ENCODE measurements at regions not wholly inside any gene's neighbourhood (a gene's known extent, or its start where the extent isn't known, plus 50 kb on each side); places are given as distances from the start of the nearest gene placed in this dataset.

GRCh38 chr10:128337860-128338378, 211.7 kb upstream of the MKI67 start:
- TF ChIP-seq CTCF (IDR thresholded peaks at IDR 0.05): no peak
- H3K27me3 ChIP-seq: no peaks in the 10 kb centered on the region
- H3K36me3 ChIP-seq: no peaks in the 10 kb centered on the region
- no peaks in the 10 kb centered on the region for H3K4me1 ChIP-seq (ENCODE audit: control insufficient read depth in 1 of 2, insufficient read depth in 1 of 2, low read depth in 1 of 2, low read length in 1 of 2)
- no peak overlapping the region for H3K27ac ChIP-seq
- no peaks in the 10 kb centered on the region for H3K9me3 ChIP-seq
- no peak overlapping the region for H3K4me3 ChIP-seq (ENCODE audit: low read depth in 1 of 2, low read length in 1 of 2)

GRCh38 chr10:128338951-128339350, 212.7 kb upstream of the MKI67 start:
- Histone ChIP-seq H3K4me3 (ENCODE audit: low read depth in 1 of 2, low read length in 1 of 2) (no peak overlapping the region), H3K36me3 (no peaks in the 10 kb centered on the region), H3K27ac (no peak overlapping the region), H3K27me3 (no peaks in the 10 kb centered on the region), H3K4me1 (ENCODE audit: control insufficient read depth in 1 of 2, insufficient read depth in 1 of 2, low read depth in 1 of 2, low read length in 1 of 2) (no peaks in the 10 kb centered on the region), H3K9me3 (no peaks in the 10 kb centered on the region)
- no peak for TF ChIP-seq CTCF (IDR thresholded peaks at IDR 0.05)

- Histone ChIP-seq H3K9me3 (no peaks in the 10 kb centered on the region), H3K27me3 (no peaks in the 10 kb centered on the region), H3K4me3 (ENCODE audit: low read depth in 1 of 2, low read length in 1 of 2) (no peak overlapping the region), H3K36me3 (no peaks in the 10 kb centered on the region), H3K27ac (no peak overlapping the region), H3K4me1 (ENCODE audit: control insufficient read depth in 1 of 2, insufficient read depth in 1 of 2, low read depth in 1 of 2, low read length in 1 of 2) (no peaks in the 10 kb centered on the region)
- no peak for TF ChIP-seq CTCF (IDR thresholded peaks at IDR 0.05)
Observed at GRCh38 chr10:128339753-128340152, 213.5 kb upstream of the MKI67 start.

- H3K4me1 ChIP-seq (ENCODE audit: control insufficient read depth in 1 of 2, insufficient read depth in 1 of 2, low read depth in 1 of 2, low read length in 1 of 2): no peaks in the 10 kb centered on the region
- no peaks in the 10 kb centered on the region for H3K9me3 ChIP-seq
- peaks cover 4% of the 10 kb centered on the region for H3K27me3 ChIP-seq
- no peak for TF ChIP-seq CTCF (IDR thresholded peaks at IDR 0.05)
- H3K4me3 ChIP-seq (ENCODE audit: low read depth in 1 of 2, low read length in 1 of 2): no peak overlapping the region
- no peaks in the 10 kb centered on the region for H3K36me3 ChIP-seq
- no peak overlapping the region for H3K27ac ChIP-seq
Observed at GRCh38 chr10:128345353-128345752, 219.1 kb upstream of the MKI67 start.

GRCh38 chr10:128360783-128361182, 234.6 kb upstream of the MKI67 start:
- no peaks in the 10 kb centered on the region for H3K9me3 ChIP-seq
- no peaks in the 10 kb centered on the region for H3K4me1 ChIP-seq (ENCODE audit: control insufficient read depth in 1 of 2, insufficient read depth in 1 of 2, low read depth in 1 of 2, low read length in 1 of 2)
- no peaks in the 10 kb centered on the region for H3K27me3 ChIP-seq
- no peak for TF ChIP-seq CTCF (IDR thresholded peaks at IDR 0.05)
- H3K27ac ChIP-seq: no peak overlapping the region
- no peak overlapping the region for H3K4me3 ChIP-seq (ENCODE audit: low read depth in 1 of 2, low read length in 1 of 2)
- H3K36me3 ChIP-seq: no peaks in the 10 kb centered on the region

GRCh38 chr10:128361487-128361886, 235.3 kb upstream of the MKI67 start:
- H3K27ac ChIP-seq: no peak overlapping the region
- H3K4me1 ChIP-seq (ENCODE audit: control insufficient read depth in 1 of 2, insufficient read depth in 1 of 2, low read depth in 1 of 2, low read length in 1 of 2): no peaks in the 10 kb centered on the region
- H3K27me3 ChIP-seq: no peaks in the 10 kb centered on the region
- no peaks in the 10 kb centered on the region for H3K36me3 ChIP-seq
- no peaks in the 10 kb centered on the region for H3K9me3 ChIP-seq
- no peak for TF ChIP-seq CTCF (IDR thresholded peaks at IDR 0.05)
- no peak overlapping the region for H3K4me3 ChIP-seq (ENCODE audit: low read depth in 1 of 2, low read length in 1 of 2)
